Activated naive CD8-positive, alpha-beta T cell treated with anti-CD3 and anti-CD28 coated beads, Interleukin-2, amount 50 U/mL, for 16 hours (primary cell): ENCODE measurements at regions not wholly inside any gene's neighbourhood (a gene's known extent, or its start where the extent isn't known, plus 50 kb on each side); places are given as distances from the start of the nearest gene placed in this dataset.

Experiments
- DNase-seq: peaks from one replicate; pipeline ENCODE4 v3.0.0-alpha.2; 2020; ENCODE audit warnings: low read depth, low spot score

- no peak for DNase-seq
Observed at GRCh38 chr11:95389427-95389826, 158.4 kb upstream of the SESN3 start.

DNA sequence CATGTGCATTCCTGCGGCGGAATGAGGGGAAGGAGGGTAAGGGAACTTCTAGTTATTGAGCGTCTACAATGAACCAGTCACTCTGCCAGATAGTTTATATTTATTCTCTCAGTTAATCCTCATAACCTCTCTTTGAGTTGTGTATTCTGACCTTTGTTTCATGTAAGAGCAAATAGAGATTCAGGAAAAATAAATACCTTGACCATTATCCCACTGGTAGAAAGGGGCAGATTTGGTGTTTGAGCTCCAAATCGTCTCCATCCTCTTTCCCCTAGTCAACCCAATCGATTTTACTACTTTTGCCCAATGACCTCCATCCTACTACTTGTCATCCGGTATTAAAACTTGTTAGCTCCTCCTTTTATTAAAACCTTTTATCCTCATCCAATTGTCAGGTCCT, 157.1 kb upstream of the SESN3 start:
- no peak for DNase-seq

DNA sequence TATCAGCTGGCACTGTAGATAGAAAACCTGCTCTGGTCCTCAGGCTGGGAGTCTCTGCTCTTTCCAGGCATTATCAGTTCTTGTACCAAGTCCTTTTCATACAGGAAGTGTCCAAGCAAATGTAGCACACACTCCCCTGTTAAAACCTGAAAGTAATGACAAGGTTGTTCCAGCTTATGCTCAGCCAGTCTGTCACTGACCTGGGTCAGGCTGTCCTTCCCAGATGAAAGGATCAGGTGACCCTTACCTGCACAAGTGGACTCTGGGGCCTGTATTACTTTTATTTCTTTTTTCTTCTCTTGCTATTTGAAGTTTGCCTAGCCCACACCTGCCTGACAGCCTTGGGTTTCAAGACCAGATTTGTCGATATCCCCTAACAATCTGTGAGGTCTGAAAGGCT, 156.3 kb upstream of the SESN3 start:
- DNase-seq: no peak

DNA sequence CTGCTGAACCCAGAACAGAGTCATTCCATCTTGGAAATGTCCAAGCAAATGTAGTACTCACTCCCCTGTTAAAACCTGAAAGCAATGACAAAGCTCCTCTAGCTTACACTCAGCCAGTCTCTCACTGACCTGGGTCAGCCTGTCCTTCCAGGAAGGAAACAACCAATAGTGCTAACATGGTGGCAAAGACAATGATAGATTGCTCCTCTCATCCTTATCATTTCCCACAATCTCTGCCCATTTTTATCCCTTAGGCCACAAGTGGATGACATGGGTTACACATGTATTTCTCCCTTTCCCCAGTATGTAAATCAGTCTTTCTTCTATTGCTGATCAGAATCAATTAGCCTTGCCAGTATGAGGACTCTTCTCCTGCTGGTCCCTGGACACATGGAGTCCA, 154.6 kb upstream of the SESN3 start:
- no peak for DNase-seq

- DNase-seq: no peak
Observed at GRCh38 chr11:95379479-95379878, 148.5 kb upstream of the SESN3 start.

GRCh38 chr11:95378789-95379188, 147.8 kb upstream of the SESN3 start:
- no peak for DNase-seq

DNA sequence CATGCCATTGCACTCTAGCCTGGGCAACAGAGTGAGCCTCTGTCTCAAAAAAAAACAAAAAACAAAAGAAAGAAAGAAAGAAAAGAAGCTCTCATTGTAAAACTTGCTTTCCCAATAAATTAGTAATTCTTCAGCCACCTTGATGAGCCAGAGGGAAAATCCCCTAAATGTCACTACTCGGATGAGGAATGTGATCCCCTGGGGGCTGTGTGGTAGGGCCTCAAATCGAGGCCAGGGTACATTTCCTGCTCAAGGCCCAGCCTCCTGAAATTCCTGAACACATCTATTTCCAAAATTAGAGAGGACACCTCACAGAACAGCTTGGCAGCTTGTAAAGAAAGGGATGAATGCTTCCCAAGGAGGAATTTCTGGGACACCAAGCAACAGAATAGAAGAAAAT, 147.1 kb upstream of the SESN3 start:
- DNase-seq: no peak

DNA sequence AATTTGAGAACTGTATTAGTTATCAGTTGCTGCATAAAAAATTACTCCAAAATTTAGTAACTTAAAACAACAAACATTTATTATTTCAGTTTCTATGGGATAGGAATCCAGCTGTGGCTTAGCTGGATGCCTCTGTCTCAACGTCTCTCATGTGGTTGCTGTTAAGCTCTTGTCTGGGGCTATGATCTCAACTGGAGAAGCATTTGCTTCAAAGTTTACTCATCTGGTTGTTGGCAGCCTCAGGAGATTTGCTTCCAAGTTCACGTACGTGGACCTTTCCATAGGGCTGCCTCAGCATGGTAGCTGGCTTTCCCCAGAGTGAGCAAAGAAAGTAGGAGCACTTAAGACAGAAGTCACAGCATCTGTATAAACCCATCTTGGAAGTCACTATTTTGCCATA, 144.9 kb upstream of the SESN3 start:
- DNase-seq: no peak

GRCh38 chr11:95375451-95375850, 144.4 kb upstream of the SESN3 start:
- no peak for DNase-seq

- no peak for DNase-seq
Observed at GRCh38 chr11:95374105-95374504, 143.1 kb upstream of the SESN3 start.

DNA sequence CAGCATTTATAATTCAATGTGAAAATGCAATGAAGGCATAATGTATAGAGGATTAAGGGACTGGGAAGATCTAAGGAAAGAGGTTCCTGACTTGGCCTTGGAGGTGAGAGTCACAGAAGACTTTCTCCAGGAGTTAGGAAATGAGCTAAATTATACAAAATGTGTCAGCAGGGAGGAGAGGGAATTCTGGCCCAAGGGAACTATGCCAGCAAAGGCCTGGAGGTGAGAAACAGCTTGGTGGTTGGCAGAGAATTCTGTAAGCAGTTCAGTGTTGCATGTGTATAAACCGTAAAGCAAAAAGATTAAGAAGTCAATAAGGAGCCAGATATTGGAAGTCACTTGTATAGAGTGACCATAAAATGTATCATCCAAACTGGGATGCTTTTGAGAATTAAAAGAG, 142.2 kb upstream of the SESN3 start:
- DNase-seq: no peak

- no peak for DNase-seq
Observed at GRCh38 chr11:95372097-95372656, 141.2 kb upstream of the SESN3 start.

GRCh38 chr11:95371153-95371552, 140.2 kb upstream of the SESN3 start:
- DNase-seq: no peak

GRCh38 chr11:95367726-95368125, 136.7 kb upstream of the SESN3 start:
- DNase-seq: no peak

DNA sequence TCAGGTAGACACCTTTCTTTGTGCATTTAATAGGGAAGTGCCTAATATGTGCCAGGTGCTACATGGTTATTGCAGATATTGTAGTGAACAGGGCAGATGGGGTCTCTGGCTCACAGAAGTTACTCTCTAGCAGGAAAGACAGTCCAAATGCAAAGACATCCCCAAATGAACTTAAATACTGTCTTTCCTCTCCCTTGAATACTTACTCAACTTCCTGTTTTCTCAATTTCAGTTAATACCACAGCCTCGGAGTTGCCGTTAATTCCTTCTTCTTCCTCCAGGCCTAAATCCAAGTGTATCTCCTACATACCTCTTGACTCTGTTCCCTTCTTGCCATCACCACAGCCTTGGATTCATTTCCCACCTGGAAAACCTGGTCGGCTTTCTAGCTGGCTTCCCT, 134.3 kb upstream of the SESN3 start:
- no peak for DNase-seq

DNA sequence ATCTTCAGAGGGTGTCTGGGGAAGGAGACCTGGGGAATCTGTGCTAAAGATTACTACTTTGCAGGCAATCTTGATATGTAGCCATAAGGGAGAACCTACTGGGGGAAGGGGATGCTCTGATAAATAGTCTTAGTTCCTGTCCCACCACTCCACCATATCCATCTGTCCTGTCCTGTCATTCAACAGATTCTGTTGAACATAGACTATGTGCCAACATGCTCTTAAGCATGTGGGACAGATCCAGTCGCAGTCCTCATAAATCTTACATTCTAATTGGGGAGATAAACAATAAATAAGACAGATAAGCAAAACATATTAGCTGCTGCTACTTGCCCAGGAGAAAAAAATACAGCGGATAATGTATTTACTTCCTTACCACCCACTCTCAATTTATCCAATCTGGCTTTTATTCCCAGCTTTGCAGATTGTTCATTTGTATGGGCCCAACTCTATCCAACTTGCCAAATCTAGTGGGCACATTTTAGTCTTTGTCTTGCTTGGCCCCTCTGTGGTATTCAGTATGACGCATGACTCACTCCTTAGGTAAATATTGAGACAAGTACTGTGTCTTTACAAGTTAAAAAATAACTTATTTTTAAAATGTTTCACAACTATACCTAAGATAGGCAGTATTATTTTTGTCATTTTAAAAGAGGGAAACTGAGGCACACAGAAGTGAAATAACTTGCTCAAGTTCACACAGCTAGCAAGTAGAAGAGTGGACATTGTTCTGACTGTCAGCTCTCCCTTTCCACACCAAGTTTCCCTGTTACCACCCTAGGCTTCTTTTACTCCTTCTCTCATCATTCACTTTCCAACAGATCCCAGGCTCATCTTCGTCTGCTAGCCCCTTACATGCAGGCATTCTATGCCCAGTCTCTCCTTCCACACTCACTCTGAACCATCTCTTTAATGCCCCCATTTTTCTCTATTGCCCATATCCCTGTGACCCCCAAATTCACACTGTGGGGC, 133.6 kb upstream of the SESN3 start:
- DNase-seq: no peak

DNA sequence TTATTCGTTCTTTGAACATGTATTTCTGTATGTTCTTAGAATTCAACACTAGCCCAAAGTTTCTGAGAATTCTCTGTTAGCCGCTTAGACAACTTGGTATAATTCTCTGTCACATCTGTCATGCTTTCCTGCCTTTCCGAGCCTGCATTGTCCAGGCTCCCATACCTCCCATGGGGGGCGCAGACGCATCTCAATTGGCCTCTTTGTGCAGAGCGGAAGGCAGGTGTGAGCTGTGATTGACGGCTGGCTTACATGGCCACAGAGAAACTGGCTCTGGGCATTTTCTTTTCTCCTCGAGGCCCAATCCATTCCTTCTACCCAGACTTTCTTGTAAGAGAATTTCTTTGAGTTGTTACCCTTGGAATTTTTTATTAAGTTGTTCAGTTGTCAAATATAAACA, 132.7 kb upstream of the SESN3 start:
- no peak for DNase-seq

GRCh38 chr11:95363164-95363563, 132.2 kb upstream of the SESN3 start:
- DNase-seq: no peak

- no peak for DNase-seq
Observed at GRCh38 chr11:95361180-95361579, 130.2 kb upstream of the SESN3 start.

- DNase-seq: no peak
Observed at GRCh38 chr11:95360377-95361075, 129.5 kb upstream of the SESN3 start.

- no peak for DNase-seq
Observed at GRCh38 chr11:95359756-95360155, 128.8 kb upstream of the SESN3 start.

- no peak for DNase-seq
Observed at GRCh38 chr11:95359341-95359663, 128.3 kb upstream of the SESN3 start.
